Left kidney (tissue), 1 donor: ENCODE measurements at regions not wholly inside any gene's neighbourhood (a gene's known extent, or its start where the extent isn't known, plus 50 kb on each side); places are given as distances from the start of the nearest gene placed in this dataset.

ENCODE experiments used
- DNase-seq: peaks from one replicate; pipeline ENCODE4 v3.0.0-alpha.2; 2013

- DNase-seq, result no peak
Observed at GRCh38 chr15:70324001-70324974, 226.6 kb upstream of the TLE3 start.

GRCh38 chr15:70323111-70323851 lies 225.6 kb upstream of the TLE3 start:
- no peak for DNase-seq

- DNase-seq, result no peak
Observed at GRCh38 chr15:70322051-70322668, 224.4 kb upstream of the TLE3 start.

GRCh38 chr15:70321172-70321819 lies 223.6 kb upstream of the TLE3 start:
- DNase-seq, result peak; percentile 57

- no peak for DNase-seq
Observed at GRCh38 chr15:70320482-70320881, 222.8 kb upstream of the TLE3 start.

- DNase-seq, result no peak
Observed at GRCh38 chr15:70320077-70320476, 222.4 kb upstream of the TLE3 start.

GRCh38 chr15:70319466-70319865 lies 221.7 kb upstream of the TLE3 start:
- DNase-seq, result no peak

GRCh38 chr15:70318594-70319465 lies 221.1 kb upstream of the TLE3 start:
- DNase-seq, result no peak

GRCh38 chr15:70316059-70316600 lies 218.4 kb upstream of the TLE3 start:
- DNase-seq, result no peak

GRCh38 chr15:70315431-70315830 lies 217.7 kb upstream of the TLE3 start:
- DNase-seq, result no peak

- DNase-seq, result no peak
Observed at GRCh38 chr15:70314688-70315087, 217.0 kb upstream of the TLE3 start.

- DNase-seq, result no peak
Observed at GRCh38 chr15:70314018-70314354, 216.3 kb upstream of the TLE3 start.

- DNase-seq, result no peak
Observed at GRCh38 chr15:70313099-70314017, 215.6 kb upstream of the TLE3 start.

GRCh38 chr15:70311821-70312220 lies 214.1 kb upstream of the TLE3 start:
- DNase-seq, result no peak

GRCh38 chr15:70309716-70310115 lies 212.0 kb upstream of the TLE3 start:
- no peak for DNase-seq

- DNase-seq, result no peak
Observed at GRCh38 chr15:70308735-70309434, 211.2 kb upstream of the TLE3 start.

GRCh38 chr15:70308011-70308734 lies 210.5 kb upstream of the TLE3 start:
- DNase-seq, result no peak

GRCh38 chr15:70306582-70306981 lies 208.9 kb upstream of the TLE3 start:
- no peak for DNase-seq

GRCh38 chr15:70306081-70306480 lies 208.4 kb upstream of the TLE3 start:
- no peak for DNase-seq
